Stimulated activated CD4-positive, alpha-beta T cell treated with anti-CD3 and anti-CD28 coated beads, Interleukin-4, amount 100 ng/mL, for 1 hour (primary cell): ENCODE measurements at regions not wholly inside any gene's neighbourhood (a gene's known extent, or its start where the extent isn't known, plus 50 kb on each side); places are given as distances from the start of the nearest gene placed in this dataset.

Experiments
- DNase-seq: peaks from one replicate; pipeline ENCODE4 v3.0.0-alpha.2; 2020

DNA sequence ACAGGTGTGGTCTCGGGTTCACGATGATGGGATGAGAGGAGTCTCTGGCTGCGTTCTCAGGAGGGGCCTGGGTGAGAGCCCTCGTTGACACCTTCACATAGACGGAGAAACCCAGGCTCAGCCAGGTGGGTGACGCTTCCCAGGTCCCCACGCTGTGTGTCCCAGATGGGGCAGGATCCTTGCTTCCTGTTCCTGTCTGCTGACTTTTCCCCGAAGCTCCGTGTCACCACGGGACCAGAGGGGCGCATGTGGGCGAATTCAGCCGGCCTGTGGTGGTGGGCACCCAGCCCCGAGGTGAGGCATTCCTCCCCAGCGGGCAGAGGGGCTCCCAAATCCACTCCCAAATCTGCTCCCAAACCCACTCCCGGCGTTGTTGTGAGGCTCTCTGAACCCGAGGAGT is 732.8 kb downstream of the BRD1 start:
- DNase-seq, result no peak

DNA sequence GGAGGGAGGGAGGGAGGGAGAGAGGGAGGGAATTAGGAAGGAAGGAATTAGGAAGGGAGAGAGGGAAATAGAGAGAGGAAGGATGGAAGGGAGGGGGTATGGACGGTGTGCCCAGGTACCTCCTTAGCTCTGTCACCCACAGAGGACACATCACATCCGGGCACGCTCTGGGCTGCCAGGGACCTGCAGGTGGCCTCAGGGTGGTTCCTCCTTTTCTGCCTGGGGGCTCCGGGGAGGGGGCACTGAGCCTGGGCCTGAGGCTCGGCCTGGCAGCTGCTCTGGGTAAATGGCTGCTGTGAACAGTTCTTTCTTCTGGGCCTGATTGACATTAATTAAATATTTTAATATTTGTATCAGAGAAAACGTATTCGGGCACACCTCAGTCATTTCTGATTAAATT is 733.5 kb downstream of the BRD1 start:
- DNase-seq, result no peak

- DNase-seq, result no peak
Observed at GRCh38 chr22:49093192-49093880, 734.3 kb downstream of the BRD1 start.

DNA sequence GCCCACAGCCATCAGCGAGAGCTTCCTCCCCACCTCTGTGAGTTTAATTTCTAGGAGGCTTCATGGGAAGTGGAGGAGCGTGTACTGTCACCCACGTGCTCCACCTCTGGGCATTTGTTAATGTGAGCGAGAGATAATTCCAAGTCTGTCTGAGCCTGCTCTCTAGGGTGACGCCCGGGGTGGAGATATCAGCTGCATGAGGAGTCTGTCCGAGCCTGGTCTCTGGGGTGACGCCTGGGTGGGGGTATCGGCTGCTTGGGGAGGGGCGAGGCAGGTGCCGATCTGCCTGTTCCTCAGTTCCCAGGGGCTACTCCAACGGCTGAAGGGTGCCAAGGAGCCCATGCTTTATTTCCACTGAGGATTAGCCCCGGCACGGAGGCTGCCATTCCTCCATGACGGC is 735.0 kb downstream of the BRD1 start:
- no peak for DNase-seq

DNA sequence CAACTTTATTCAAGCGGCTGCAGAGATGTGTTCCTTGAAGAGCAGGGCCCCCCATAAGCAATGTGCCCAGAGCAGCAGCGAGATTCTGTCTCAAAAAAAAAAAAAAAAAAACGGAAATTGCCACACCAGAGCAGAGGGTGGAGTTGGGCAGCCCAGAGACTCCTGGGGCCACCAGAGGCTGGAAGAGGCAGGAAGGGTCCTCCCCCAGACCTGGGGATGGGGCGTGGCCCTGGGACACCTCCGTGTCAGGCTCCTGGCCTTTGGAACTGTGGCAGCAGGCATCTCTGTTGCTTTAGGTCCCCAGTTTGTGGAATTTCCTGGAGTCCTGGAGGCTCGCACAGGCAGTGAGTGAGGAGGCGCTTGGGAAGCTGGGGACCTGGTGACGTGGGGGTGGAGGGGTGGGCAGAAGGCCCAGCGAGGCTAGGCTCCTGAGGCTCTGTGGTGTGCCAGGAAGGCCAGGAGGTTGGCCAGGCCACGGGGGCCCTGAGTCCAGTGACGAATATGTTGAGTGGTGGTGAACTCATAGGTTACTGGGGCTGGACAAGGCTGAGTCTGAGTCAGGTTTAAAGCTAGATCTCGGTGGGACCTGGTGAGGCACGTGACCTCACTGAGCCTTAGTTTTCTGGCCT is 735.6 kb downstream of the BRD1 start:
- DNase-seq, result no peak

- no peak for DNase-seq
Observed at GRCh38 chr22:49091451-49091850, 736.2 kb downstream of the BRD1 start.

- no peak for DNase-seq
Observed at GRCh38 chr22:49090853-49091135, 736.9 kb downstream of the BRD1 start.

GRCh38 chr22:49090061-49090852 is 737.4 kb downstream of the BRD1 start:
- DNase-seq, result no peak

GRCh38 chr22:49088801-49089791 is 738.6 kb downstream of the BRD1 start:
- DNase-seq, result no peak

DNA sequence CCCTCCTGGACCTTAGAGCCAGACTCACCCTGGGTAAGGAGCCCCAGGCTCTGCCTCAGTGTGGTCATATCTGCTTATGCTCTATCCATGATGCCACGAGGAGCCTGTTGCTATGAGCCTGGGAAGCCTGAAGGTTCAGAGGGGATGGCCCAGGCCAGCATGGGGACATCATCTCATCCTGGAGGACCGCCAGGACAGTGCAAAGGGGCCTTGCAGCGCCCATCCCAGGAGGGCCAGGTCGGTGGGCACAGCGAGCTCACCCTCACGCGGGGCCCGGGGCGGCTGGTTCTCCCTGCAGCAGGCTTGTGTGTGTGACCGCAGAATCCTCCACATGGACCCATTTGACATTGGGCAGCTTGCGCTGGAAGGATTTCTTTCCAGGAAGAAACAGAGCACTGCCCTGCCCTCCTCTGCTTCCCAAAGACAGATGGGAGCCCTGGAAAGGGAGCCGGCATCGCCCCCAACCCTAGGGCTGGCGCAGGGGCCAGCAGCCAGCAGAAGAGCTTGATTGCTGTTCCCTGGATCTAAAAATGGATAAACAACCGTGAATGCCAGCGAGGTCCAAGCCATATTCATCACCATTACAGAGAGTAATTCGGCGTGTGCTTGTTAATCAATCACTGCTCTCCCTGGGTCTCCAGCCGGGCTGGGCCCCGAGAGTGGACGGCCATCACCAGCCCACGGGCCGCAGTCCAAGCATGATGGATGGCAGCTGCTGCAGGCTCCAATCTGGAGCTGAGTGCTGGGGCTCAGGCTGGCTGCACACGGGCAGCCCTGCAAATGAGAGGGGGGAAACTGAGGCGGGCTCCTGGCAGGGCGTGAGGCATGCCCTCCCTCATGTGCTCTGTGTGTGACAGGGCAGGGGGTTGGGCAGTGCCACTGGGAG is 739.7 kb downstream of the BRD1 start:
- DNase-seq, result no peak

GRCh38 chr22:49087198-49087597 is 740.5 kb downstream of the BRD1 start:
- DNase-seq, result no peak

DNA sequence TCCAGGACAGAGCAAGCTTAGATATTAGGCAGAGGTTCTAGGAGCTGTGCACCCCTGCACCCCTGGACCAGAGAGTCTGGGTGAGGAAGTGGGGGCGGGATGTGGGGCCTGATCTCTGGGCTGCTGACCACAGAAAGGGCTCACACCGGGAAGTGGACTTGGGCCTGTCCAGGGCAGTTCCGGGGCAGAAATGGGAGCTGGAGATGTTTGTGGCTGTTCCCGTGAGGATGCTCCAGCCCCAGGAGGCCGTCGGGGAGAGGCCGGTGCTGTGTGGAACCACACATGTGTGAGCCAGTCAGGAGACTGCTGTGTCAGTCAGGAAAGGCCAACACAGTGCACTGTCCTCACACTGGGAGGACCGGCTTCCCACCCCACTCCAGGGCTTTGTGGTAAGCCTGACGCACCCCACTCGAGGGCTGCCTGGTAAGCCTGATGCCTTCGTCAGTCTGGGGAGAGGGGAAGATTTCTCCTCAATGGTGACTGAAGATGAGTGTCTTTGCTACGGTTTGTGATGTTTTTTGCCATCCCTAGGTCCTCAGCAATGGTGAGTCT is 741.0 kb downstream of the BRD1 start:
- no peak for DNase-seq

- no peak for DNase-seq
Observed at GRCh38 chr22:49086181-49086580, 741.5 kb downstream of the BRD1 start.

GRCh38 chr22:49084206-49084605 is 743.5 kb downstream of the BRD1 start:
- DNase-seq, result no peak

GRCh38 chr22:49083607-49084006 is 744.1 kb downstream of the BRD1 start:
- no peak for DNase-seq

DNA sequence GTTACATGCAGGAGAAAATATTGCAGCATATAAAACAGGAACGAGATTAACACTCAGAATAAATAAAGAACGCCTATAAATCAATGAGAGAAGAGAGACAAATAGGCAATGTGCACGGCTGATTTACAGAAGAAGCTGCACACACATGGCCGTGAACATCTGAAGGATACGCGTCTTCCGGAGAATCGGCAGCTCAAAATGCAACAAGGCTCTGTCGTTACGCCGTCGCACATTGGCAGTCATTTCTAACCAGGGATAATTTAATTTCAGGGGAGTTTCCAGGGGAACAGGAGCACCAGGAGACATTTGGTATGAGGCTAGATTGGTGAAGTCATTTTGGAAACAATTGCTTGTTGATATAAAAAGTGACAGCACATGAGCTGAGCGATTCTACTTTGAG is 745.2 kb downstream of the BRD1 start:
- no peak for DNase-seq

DNA sequence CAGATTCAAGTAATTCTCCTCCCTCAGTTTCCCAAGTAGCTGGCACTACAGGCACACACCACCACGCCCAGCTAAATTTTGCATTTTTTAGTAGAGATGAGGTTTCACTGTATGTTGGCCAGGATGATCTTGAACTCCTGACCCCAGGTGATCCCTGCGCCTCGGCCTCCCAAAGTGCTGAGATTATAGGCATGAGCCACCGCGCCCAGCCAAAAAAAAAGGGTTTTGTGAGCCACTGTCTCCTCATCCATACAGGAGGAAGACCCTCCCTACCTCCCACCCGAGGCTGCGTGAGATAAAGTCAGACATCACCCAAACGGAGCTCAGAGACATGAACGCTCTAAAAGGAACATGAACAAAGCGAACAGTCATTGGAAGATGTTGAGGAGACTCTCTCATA is 745.7 kb downstream of the BRD1 start:
- DNase-seq, result no peak

- DNase-seq, result no peak
Observed at GRCh38 chr22:49081261-49081666, 746.4 kb downstream of the BRD1 start.

DNA sequence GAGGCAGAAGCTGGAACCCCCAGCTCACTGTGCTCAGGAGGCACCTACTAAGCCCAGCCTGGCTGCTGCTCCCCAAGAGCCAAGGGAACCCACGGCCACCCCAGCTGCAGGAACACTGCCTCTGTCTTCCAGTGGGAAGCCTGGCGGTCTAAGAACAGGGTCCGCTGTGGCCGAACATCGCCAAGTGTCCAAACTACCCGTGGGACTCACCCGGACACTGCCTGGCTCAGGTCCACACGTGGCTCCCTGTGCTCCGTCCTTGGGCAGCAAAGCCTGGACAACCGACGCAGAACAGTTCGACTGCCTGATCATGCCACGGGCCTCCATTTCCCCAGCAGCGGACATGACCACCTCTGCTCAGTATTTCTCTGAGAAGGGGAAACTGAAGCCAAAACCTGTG is 747.0 kb downstream of the BRD1 start:
- DNase-seq, result no peak

DNA sequence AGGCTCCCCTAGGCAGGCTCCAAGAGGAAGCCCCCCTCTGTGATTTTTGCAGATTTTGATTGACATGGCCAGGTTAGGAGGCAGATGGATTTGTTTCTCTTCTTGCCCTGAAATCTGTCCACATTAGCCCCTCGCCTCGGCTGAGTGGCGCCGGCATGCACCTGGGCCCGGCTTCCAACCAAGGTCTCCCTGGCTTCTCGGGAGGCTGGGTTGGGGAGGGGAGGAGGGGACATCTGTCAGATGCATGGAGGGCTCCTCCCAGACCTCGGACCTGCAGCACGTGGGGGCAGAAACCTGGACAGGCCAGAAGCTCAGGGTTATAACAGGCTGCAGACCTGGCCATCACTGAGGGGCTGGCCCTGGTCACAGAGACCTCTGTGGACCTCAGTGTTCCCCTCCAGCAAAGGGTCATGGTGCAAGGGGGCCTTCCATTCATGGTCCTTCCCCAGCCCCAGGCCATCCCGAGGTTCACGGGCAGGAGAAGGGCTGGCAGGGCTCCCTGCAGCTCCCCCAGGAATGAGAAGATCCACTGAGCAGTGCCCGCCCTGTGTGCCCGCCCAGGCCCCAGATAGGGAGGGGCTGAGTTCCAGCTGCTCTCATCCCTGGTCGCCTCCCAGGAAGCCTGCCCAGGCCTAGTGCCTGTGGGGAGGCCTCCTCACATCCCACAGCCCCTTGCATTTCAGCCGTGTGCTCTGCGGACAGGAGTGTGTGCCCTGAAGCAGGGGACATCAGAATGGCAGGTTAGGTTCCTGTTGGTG is 747.8 kb downstream of the BRD1 start:
- DNase-seq, result no peak
